OCI-LY3 (cell line): ENCODE measurements at regions not wholly inside any gene's neighbourhood (a gene's known extent, or its start where the extent isn't known, plus 50 kb on each side); places are given as distances from the start of the nearest gene placed in this dataset.

Experiments
- H2AFZ ChIP-seq: fragments of 200-600, 300-600 bp; shearing (Covaris generic); 2 replicates; pipeline ENCODE4 v1.6.0; 2014; ENCODE audit warnings: antibody characterized with exemption, low read depth, low read length
- H3K27ac ChIP-seq: fragments of 200-600, 300-600 bp; sonication (generic); 2 replicates; pipeline ENCODE4 v1.5.1; 2014; ENCODE audit warnings: mild to moderate bottlenecking, low read length, moderate library complexity, mixed read lengths
- H3K27me3 ChIP-seq: fragments of 200-600, 300-600 bp; sonication (generic); 2 replicates; pipeline ENCODE4 v1.6.1; 2014; ENCODE audit warnings: low read depth, low read length, mixed read lengths
- H3K36me3 ChIP-seq: fragments of 200-600, 300-600 bp; sonication (generic); replicated peaks from 2 replicates; pipeline ENCODE3; 2014; ENCODE audit warnings: low read depth, low read length, mixed read lengths
- H3K4me1 ChIP-seq: fragments of 300-600, 200-600 bp; sonication (generic); 2 replicates; pipeline ENCODE4 v1.6.1; 2014; ENCODE audit warnings: low read length, mixed read lengths
- H3K4me2 ChIP-seq: fragments of 200-600, 300-600 bp; sonication (generic); 2 replicates; pipeline ENCODE4 v1.6.1; 2014; ENCODE audit warnings: low read length, mixed read lengths
- H3K4me3 ChIP-seq: fragments of 300-600, 200-600 bp; sonication (generic); 2 replicates; pipeline ENCODE4 v1.5.1; 2014; ENCODE audit warnings: antibody characterized with exemption, mild to moderate bottlenecking, low read length, moderate library complexity
- H3K79me2 ChIP-seq: fragments of 300-600, 200-600 bp; shearing (Covaris generic); 2 replicates; pipeline ENCODE4 v1.6.1; 2014; ENCODE audit warnings: mild to moderate bottlenecking, low read length, mixed read lengths
- H3K9ac ChIP-seq: fragments of 300-600, 200-600 bp; shearing (Covaris generic); 2 replicates; pipeline ENCODE4 v1.6.0; 2014; ENCODE audit warnings: mild to moderate bottlenecking, low read length, moderate library complexity
- H3K9me3 ChIP-seq: fragments of 200-600, 300-600 bp; shearing (Covaris generic); 2 replicates; pipeline ENCODE4 v1.6.1; 2014; ENCODE audit warnings: low read length, mixed read lengths; ENCODE audit not compliant: insufficient read depth
- H4K20me1 ChIP-seq: fragments of 200-600, 300-600 bp; sonication (generic); 2 replicates; pipeline ENCODE4 v1.6.1; 2016; ENCODE audit warnings: low read length, mixed read lengths; ENCODE audit not compliant: insufficient read depth
- EZH2phosphoT487 ChIP-seq: fragments of 200-600 bp; shearing (Covaris generic); IDR thresholded peaks from 2 replicates; pipeline ENCODE4 v1.6.1; 2018; ENCODE audit warnings: antibody characterized with exemption, mixed run types, low read depth
- TF ChIP-seq, protein P1 (sequence below): fragments of 200-600, 300-600 bp; sonication (generic); IDR thresholded peaks from 2 replicates; pipeline ENCODE4 v1.5.1; 2014; ENCODE audit warnings: antibody characterized with exemption, low read length, low read depth

DNA sequence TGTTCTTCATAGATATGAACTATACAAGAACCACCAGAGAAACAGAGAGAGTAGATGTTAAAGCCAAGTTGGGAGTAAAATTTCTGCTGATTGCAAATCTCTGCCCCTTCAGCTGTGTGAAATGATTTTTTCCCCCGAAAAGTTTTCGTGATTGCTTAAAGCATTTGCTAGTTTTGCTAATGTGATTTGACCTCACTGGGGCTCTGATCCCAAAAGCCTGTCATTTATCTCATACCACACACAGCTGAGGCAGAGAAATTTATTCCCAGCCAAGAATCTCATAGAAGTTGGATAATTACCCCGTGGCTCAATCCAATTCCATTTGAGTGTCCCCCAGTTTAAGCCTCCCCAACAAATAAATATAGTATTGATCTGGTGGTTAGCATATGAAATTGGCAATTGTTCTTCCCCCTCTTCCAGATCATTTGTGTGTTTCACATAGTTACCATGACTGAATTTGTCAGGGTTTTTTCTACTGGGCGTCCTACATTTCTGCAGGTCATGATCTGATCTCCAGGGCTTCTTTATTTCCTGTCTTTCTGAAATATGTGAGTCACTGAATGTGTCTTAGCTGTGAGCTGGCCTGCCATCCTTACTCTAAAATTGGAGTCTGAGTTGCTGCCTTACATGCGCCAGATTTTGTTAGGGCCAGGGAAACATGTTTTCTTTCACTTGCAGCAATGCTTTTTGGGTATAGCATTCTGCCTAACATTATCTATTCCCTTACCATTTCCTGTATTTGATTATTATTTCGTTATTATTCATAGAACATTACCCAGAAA lies 167.5 kb upstream of the FRMPD4 start:
- Histone ChIP-seq H3K27ac (no peak overlapping the region), H3K4me2 (no peak overlapping the region), H2AFZ (no peak overlapping the region), H3K27me3 (no peaks in the 10 kb centered on the region), H3K79me2 (no peaks in the 10 kb centered on the region), H3K4me1 (no peaks in the 10 kb centered on the region), H3K9ac (no peak overlapping the region), H3K4me3 (no peak overlapping the region), H3K36me3 (no peaks in the 10 kb centered on the region), H3K9me3 (no peaks in the 10 kb centered on the region), H4K20me1 (no peaks in the 10 kb centered on the region)
- TF ChIP-seq, protein P1, sequence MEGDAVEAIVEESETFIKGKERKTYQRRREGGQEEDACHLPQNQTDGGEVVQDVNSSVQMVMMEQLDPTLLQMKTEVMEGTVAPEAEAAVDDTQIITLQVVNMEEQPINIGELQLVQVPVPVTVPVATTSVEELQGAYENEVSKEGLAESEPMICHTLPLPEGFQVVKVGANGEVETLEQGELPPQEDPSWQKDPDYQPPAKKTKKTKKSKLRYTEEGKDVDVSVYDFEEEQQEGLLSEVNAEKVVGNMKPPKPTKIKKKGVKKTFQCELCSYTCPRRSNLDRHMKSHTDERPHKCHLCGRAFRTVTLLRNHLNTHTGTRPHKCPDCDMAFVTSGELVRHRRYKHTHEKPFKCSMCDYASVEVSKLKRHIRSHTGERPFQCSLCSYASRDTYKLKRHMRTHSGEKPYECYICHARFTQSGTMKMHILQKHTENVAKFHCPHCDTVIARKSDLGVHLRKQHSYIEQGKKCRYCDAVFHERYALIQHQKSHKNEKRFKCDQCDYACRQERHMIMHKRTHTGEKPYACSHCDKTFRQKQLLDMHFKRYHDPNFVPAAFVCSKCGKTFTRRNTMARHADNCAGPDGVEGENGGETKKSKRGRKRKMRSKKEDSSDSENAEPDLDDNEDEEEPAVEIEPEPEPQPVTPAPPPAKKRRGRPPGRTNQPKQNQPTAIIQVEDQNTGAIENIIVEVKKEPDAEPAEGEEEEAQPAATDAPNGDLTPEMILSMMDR: no peak
- no peak for TF ChIP-seq EZH2phosphoT487

DNA sequence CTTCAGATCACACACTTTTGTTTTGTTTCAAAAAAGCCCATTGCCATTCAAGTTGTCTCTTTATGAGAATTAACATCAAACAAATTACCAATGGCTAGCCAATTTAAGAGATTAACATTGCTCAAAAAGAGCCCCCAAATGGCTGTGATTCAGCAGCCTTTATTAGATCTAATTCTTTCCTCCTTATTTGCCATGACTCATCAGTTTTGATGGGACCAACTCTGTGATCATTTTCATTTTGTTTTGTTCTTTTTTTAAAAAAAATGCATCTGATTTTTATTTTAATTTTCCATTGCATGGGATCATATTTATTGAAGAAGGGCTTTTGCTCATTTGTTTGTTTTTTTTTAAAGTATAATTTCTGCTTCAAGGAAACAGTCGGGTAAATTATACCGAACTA lies 161.6 kb upstream of the FRMPD4 start:
- TF ChIP-seq, protein P1: no peak
- TF ChIP-seq EZH2phosphoT487: no peak
- Histone ChIP-seq H3K4me1 (no peaks in the 10 kb centered on the region), H3K27me3 (no peaks in the 10 kb centered on the region), H3K27ac (no peak overlapping the region), H3K36me3 (no peaks in the 10 kb centered on the region), H3K9me3 (no peaks in the 10 kb centered on the region), H3K4me3 (no peak overlapping the region), H4K20me1 (no peaks in the 10 kb centered on the region), H3K4me2 (no peak overlapping the region), H3K9ac (no peak overlapping the region), H3K79me2 (no peaks in the 10 kb centered on the region), H2AFZ (no peak overlapping the region)

DNA sequence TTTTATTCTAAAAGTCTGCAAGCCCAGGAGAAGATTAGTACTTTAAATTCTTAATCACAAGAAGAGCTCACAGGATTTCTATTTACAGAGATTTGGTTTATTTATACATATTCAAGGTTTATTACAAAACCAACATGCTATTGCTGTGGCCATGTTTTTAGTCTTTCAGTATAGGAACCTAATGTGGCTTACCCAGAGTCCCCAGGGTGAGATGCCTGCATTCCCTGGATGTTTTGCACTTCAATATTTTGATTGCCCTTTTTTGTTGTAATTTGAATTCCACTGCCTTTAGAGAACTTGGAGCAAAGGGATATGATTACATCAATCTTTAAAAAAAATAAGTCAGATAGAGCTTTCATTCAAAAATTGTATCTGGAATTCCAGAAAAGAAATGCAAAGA lies 146.0 kb upstream of the FRMPD4 start:
- TF ChIP-seq, protein P1: no peak
- TF ChIP-seq EZH2phosphoT487: no peak
- Histone ChIP-seq H3K4me2 (no peak overlapping the region), H3K79me2 (no peaks in the 10 kb centered on the region), H3K9ac (no peak overlapping the region), H3K27me3 (no peaks in the 10 kb centered on the region), H3K4me3 (no peak overlapping the region), H4K20me1 (no peaks in the 10 kb centered on the region), H2AFZ (no peak overlapping the region), H3K27ac (no peak overlapping the region), H3K4me1 (peaks cover 7% of the 10 kb centered on the region), H3K9me3 (no peaks in the 10 kb centered on the region), H3K36me3 (no peaks in the 10 kb centered on the region)

DNA sequence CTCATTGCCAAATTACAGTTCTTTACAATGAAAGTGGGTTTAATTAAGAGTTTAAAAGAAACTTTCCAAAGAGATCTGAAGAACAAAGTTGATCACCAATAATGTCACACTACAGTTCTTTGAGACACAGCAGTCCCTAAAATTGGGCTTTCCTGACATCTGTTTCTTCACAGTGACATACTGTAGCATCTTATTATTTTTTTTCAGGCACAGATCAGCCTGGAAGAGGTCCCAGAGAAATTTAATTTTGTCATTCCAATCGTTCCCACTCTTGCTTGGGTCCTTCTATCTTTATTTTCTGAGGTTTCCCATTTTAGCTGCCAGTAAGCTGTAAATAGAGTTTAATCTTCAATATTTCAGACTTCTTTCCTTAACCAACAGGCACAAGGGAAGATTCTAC lies 143.1 kb upstream of the FRMPD4 start:
- H3K79me2 ChIP-seq: no peaks in the 10 kb centered on the region
- H3K36me3 ChIP-seq: no peaks in the 10 kb centered on the region
- no peak overlapping the region for H3K27ac ChIP-seq
- TF ChIP-seq, protein P1: no peak
- no peak for TF ChIP-seq EZH2phosphoT487
- no peak overlapping the region for H3K9ac ChIP-seq
- no peaks in the 10 kb centered on the region for H3K27me3 ChIP-seq
- H2AFZ ChIP-seq: no peak overlapping the region
- peaks cover 7% of the 10 kb centered on the region for H3K4me1 ChIP-seq
- no peaks in the 10 kb centered on the region for H3K9me3 ChIP-seq
- H3K4me2 ChIP-seq: no peak overlapping the region
- no peaks in the 10 kb centered on the region for H4K20me1 ChIP-seq
- H3K4me3 ChIP-seq: no peak overlapping the region
